Mesenchymal stem cell (in vitro differentiated cells and primary cell): ENCODE measurements at regions not wholly inside any gene's neighbourhood (a gene's known extent, or its start where the extent isn't known, plus 50 kb on each side); places are given as distances from the start of the nearest gene placed in this dataset.

Experiments
- DNase-seq: peaks from one replicate; pipeline ENCODE4 v3.0.0-alpha.2; 2013
- H2AFZ ChIP-seq: one replicate; pipeline ENCODE4 v1.6.1; 2013; ENCODE audit warnings: low read depth, mild to moderate bottlenecking, control low read depth, inconsistent platforms, low read length, moderate library complexity
- H2AK5ac ChIP-seq: 2 replicates; pipeline ENCODE4 v1.6.1; 2013; ENCODE audit warnings: low read length, moderate library complexity, mild to moderate bottlenecking, inconsistent platforms; ENCODE audit not compliant: severe bottlenecking
- H2BK120ac ChIP-seq: one replicate; pipeline ENCODE4 v1.6.1; 2013; ENCODE audit warnings: low read depth, mild to moderate bottlenecking, inconsistent platforms, low read length, moderate library complexity
- H2BK12ac ChIP-seq, 2 experiments: one replicate each; pipeline ENCODE4 v1.6.1; 2013; ENCODE audit warnings: inconsistent platforms in 2 of 2, low read length in 2 of 2, mild to moderate bottlenecking in 2 of 2, moderate library complexity in 2 of 2, control low read depth in 1 of 2
- H2BK15ac ChIP-seq: one replicate; pipeline ENCODE4 v1.6.1; 2013; ENCODE audit warnings: mild to moderate bottlenecking, low read depth, inconsistent platforms; ENCODE audit not compliant: poor library complexity, severe bottlenecking
- H2BK5ac ChIP-seq: 2 replicates; pipeline ENCODE4 v1.6.1; 2013; ENCODE audit warnings: low read depth, mild to moderate bottlenecking, low read length, control low read depth, inconsistent platforms; ENCODE audit not compliant: poor library complexity, severe bottlenecking
- H3K14ac ChIP-seq, 2 experiments: one replicate each; pipeline ENCODE4 v1.6.1; 2013; ENCODE audit warnings: inconsistent platforms in 2 of 2, low read length in 2 of 2, control low read depth in 1 of 2, mild to moderate bottlenecking in 1 of 2, moderate library complexity in 1 of 2
- H3K18ac ChIP-seq, 2 experiments: one replicate each; pipeline ENCODE4 v1.6.1; 2013; ENCODE audit warnings: inconsistent platforms in 2 of 2, low read length in 2 of 2, control low read depth in 1 of 2, low read depth in 1 of 2, mild to moderate bottlenecking in 1 of 2
- H3K23ac ChIP-seq, 2 experiments: one replicate each; pipeline ENCODE4 v1.6.1; 2013; ENCODE audit warnings: inconsistent platforms in 2 of 2, low read length in 2 of 2, mild to moderate bottlenecking in 2 of 2, moderate library complexity in 2 of 2, control low read depth in 1 of 2
- H3K27ac ChIP-seq: 2 replicates; pipeline ENCODE4 v1.5.1; 2013; ENCODE audit warnings: mild to moderate bottlenecking, moderate library complexity, low read length, control low read depth, inconsistent platforms; ENCODE audit not compliant: poor library complexity, severe bottlenecking
- H3K27me3 ChIP-seq, 2 experiments: 2 replicates each; pipeline versions ENCODE4 v1.6.1 to v1.7.0; 2013; ENCODE audit warnings: low read length in 2 of 2, mild to moderate bottlenecking in 2 of 2, moderate library complexity in 2 of 2, control low read depth in 1 of 2, inconsistent platforms in 1 of 2; ENCODE audit not compliant: control insufficient read depth in 1 of 2, insufficient read depth in 1 of 2
- H3K36me3 ChIP-seq, 2 experiments: 2 replicates each; pipeline versions ENCODE4 v1.6.1 to v1.7.0; 2013; ENCODE audit warnings: low read length in 2 of 2, control low read depth in 1 of 2, inconsistent platforms in 1 of 2, low read depth in 1 of 2, mild to moderate bottlenecking in 1 of 2; ENCODE audit not compliant: insufficient read depth in 2 of 2, control insufficient read depth in 1 of 2
- H3K4ac ChIP-seq, 2 experiments: one replicate each; pipeline ENCODE4 v1.6.1; 2013; ENCODE audit warnings: inconsistent platforms in 2 of 2, low read length in 2 of 2, mild to moderate bottlenecking in 2 of 2, moderate library complexity in 2 of 2, control low read depth in 1 of 2, low read depth in 1 of 2
- H3K4me1 ChIP-seq: 2 replicates; pipeline ENCODE4 v1.6.1; 2013; ENCODE audit warnings: low read depth, low read length, control low read depth; ENCODE audit not compliant: control insufficient read depth, insufficient read depth
- H3K4me2 ChIP-seq: 2 replicates; pipeline ENCODE4 v1.6.1; 2013; ENCODE audit warnings: low read length, mild to moderate bottlenecking, inconsistent platforms; ENCODE audit not compliant: poor library complexity, severe bottlenecking
- H3K4me3 ChIP-seq, 2 experiments: 2 replicates each; pipeline versions ENCODE4 v1.5.1 to v1.7.0; 2013; ENCODE audit warnings: low read length in 2 of 2, mild to moderate bottlenecking in 2 of 2, control low read depth in 1 of 2, low read depth in 1 of 2; ENCODE audit not compliant: insufficient read depth in 1 of 2
- H3K79me1 ChIP-seq: replicated peaks from 2 replicates; pipeline ENCODE4 v1.6.1; 2013; ENCODE audit warnings: mild to moderate bottlenecking, control low read depth, low read length, inconsistent platforms; ENCODE audit not compliant: poor library complexity, severe bottlenecking
- H3K9ac ChIP-seq: 2 replicates; pipeline ENCODE4 v1.7.0; 2013; ENCODE audit warnings: mild to moderate bottlenecking, low read length, moderate library complexity
- H3K9me3 ChIP-seq: 2 replicates; pipeline ENCODE4 v1.7.0; 2013; ENCODE audit warnings: mild to moderate bottlenecking, low read length; ENCODE audit not compliant: control insufficient read depth
- H4K8ac ChIP-seq: one replicate; pipeline ENCODE4 v1.6.1; 2013; ENCODE audit warnings: inconsistent platforms, mild to moderate bottlenecking, low read length, moderate library complexity
- H4K91ac ChIP-seq: one replicate; pipeline ENCODE4 v1.6.1; 2013; ENCODE audit warnings: mild to moderate bottlenecking, low read length, inconsistent platforms
- WGBS: methylation state at CpG from one replicate; pipeline ENCODE4 v1.1.7; 2013; ENCODE audit warnings: mixed read lengths; 5-methylcytosine and 5-hydroxymethylcytosine counted together

- Histone ChIP-seq H3K18ac (no peak overlapping the region), H4K91ac (no peak overlapping the region), H3K23ac (no peak overlapping the region), H3K4me2 (no peak overlapping the region), H3K4ac (no peak overlapping the region), H2AK5ac (no peak overlapping the region), H3K4me3 (peak overlapping the region in 1 of 2 experiments; percentile 37), H3K14ac (peak overlapping the region in 1 of 2 experiments; percentile 90), H4K8ac (no peak overlapping the region), H3K27ac (no peak overlapping the region), H3K9ac (no peak overlapping the region), H3K9me3 (peaks cover 39% of the 10 kb centered on the region), H2AFZ (no peak overlapping the region), H3K79me1 (no peaks in the 10 kb centered on the region), H2BK120ac (no peak overlapping the region), H2BK5ac (no peak overlapping the region), H3K27me3 (no peaks in the 10 kb centered on the region), H3K4me1 (no peaks in the 10 kb centered on the region), H2BK12ac (peak overlapping the region in 1 of 2 experiments; percentile 57), H2BK15ac (no peak overlapping the region), H3K36me3 (no peaks in the 10 kb centered on the region)
- no peak for DNase-seq
- 81% methylated on average over 2 of the region's 2 CpGs for WGBS
Measured at GRCh38 chr2:128466376-128466775, 147.7 kb upstream of the HS6ST1 start.

GRCh38 chr2:128466776-128467175 is 148.1 kb upstream of the HS6ST1 start:
- Histone ChIP-seq H2BK120ac (no peak overlapping the region), H2BK5ac (no peak overlapping the region), H3K27ac (no peak overlapping the region), H3K18ac (no peak overlapping the region), H3K23ac (no peak overlapping the region), H3K4me2 (no peak overlapping the region), H3K27me3 (no peaks in the 10 kb centered on the region), H3K9ac (no peak overlapping the region), H4K8ac (no peak overlapping the region), H2AK5ac (no peak overlapping the region), H2AFZ (no peak overlapping the region), H3K4me3 (no peak overlapping the region), H2BK15ac (no peak overlapping the region), H3K9me3 (peaks cover 39% of the 10 kb centered on the region), H3K36me3 (no peaks in the 10 kb centered on the region), H3K4ac (no peak overlapping the region), H4K91ac (no peak overlapping the region), H2BK12ac (no peak overlapping the region), H3K4me1 (no peaks in the 10 kb centered on the region), H3K79me1 (no peaks in the 10 kb centered on the region), H3K14ac (no peak overlapping the region)
- no peak for DNase-seq
- 88% methylated on average over 2 of the region's 2 CpGs for WGBS

GRCh38 chr2:128467321-128467969 is 148.8 kb upstream of the HS6ST1 start:
- Histone ChIP-seq H3K79me1 (no peaks in the 10 kb centered on the region), H2BK15ac (no peak overlapping the region), H3K4ac (no peak overlapping the region), H3K9me3 (peaks cover 39% of the 10 kb centered on the region), H3K18ac (no peak overlapping the region), H3K9ac (no peak overlapping the region), H4K8ac (no peak overlapping the region), H3K27ac (no peak overlapping the region), H3K4me3 (no peak overlapping the region), H3K4me2 (no peak overlapping the region), H2BK12ac (no peak overlapping the region), H2AFZ (no peak overlapping the region), H2AK5ac (no peak overlapping the region), H3K4me1 (no peaks in the 10 kb centered on the region), H3K36me3 (no peaks in the 10 kb centered on the region), H2BK120ac (no peak overlapping the region), H4K91ac (no peak overlapping the region), H2BK5ac (no peak overlapping the region), H3K27me3 (no peaks in the 10 kb centered on the region), H3K23ac (no peak overlapping the region), H3K14ac (no peak overlapping the region)
- 93% methylated on average over 10 of the region's 10 CpGs for WGBS
- DNase-seq = no peak

GRCh38 chr2:128468186-128468920 is 149.7 kb upstream of the HS6ST1 start:
- H4K8ac ChIP-seq = no peak overlapping the region
- no peak overlapping the region for H2AK5ac ChIP-seq
- no peak for DNase-seq
- H2BK15ac ChIP-seq = no peak overlapping the region
- no peak overlapping the region for H3K4me2 ChIP-seq
- H3K9me3 ChIP-seq = peaks cover 39% of the 10 kb centered on the region
- no peak overlapping the region for H2BK5ac ChIP-seq
- no peak overlapping the region for H2BK12ac ChIP-seq
- H4K91ac ChIP-seq = no peak overlapping the region
- 60% methylated on average over 3 of the region's 3 CpGs for WGBS
- H3K4ac ChIP-seq = no peak overlapping the region
- no peak overlapping the region for H3K14ac ChIP-seq
- H3K9ac ChIP-seq = no peak overlapping the region
- H3K4me3 ChIP-seq = no peak overlapping the region
- no peak overlapping the region for H3K23ac ChIP-seq
- no peaks in the 10 kb centered on the region for H3K36me3 ChIP-seq
- H3K27me3 ChIP-seq = no peaks in the 10 kb centered on the region
- H3K4me1 ChIP-seq = no peaks in the 10 kb centered on the region
- no peak overlapping the region for H3K27ac ChIP-seq
- no peak overlapping the region for H2AFZ ChIP-seq
- no peak overlapping the region for H3K18ac ChIP-seq
- H2BK120ac ChIP-seq = no peak overlapping the region
- H3K79me1 ChIP-seq = no peaks in the 10 kb centered on the region
